Ovary (tissue), 3 donors: ENCODE measurements at regions not wholly inside any gene's neighbourhood (a gene's known extent, or its start where the extent isn't known, plus 50 kb on each side); places are given as distances from the start of the nearest gene placed in this dataset.

ENCODE experiments used
- CTCF ChIP-seq, 3 donors: fragments of 450-650 bp in 2 of 3; fragments of 200-600 bp in 1 of 3; IDR thresholded peaks; one replicate each; pipeline versions ENCODE4 v1.5.1 to v1.8.0; 2016 to 2022; ENCODE audit warnings: antibody characterized with exemption in 3 of 3, mild to moderate bottlenecking in 1 of 3
- POLR2A ChIP-seq: fragments of 450-650 bp; IDR thresholded peaks from one replicate; pipeline ENCODE4 v1.6.1; 2017; ENCODE audit warnings: antibody characterized with exemption, mild to moderate bottlenecking, moderate library complexity
- donor health status: DM: no; HTN: no; CAD: no.

GRCh38 chr1:172969611-172970010 is 81.1 kb downstream of the TNFSF18 start:
- no peak for TF ChIP-seq CTCF (IDR thresholded peaks at IDR 0.05)
- no peak for TF ChIP-seq POLR2A
